ENCODE measurements at regions not wholly inside any gene's neighbourhood (a gene's known extent, or its start where the extent isn't known, plus 50 kb on each side); places are given as distances from the start of the nearest gene placed in this dataset.

- no peaks in the 10 kb centered on the region for H3K9me2 ChIP-seq (ENCODE audit: insufficient read depth, low read length)
- no peaks in the 10 kb centered on the region for H4K20me1 ChIP-seq (ENCODE audit: insufficient read depth)
- no peak overlapping the region for H3K9ac ChIP-seq (ENCODE audit: low read length)
- H3K4me3 ChIP-seq (ENCODE audit: low read length): no peak overlapping the region
- no peaks in the 10 kb centered on the region for H3K79me2 ChIP-seq (replicated peaks; ENCODE audit: insufficient read depth, low read length)
- no peaks in the 10 kb centered on the region for H3K9me3 ChIP-seq (ENCODE audit: low read length)
- H2AFZ ChIP-seq (ENCODE audit: low read depth, low read length): no peak overlapping the region
- H3K4me2 ChIP-seq (ENCODE audit: low read length): no peak overlapping the region
- no peaks in the 10 kb centered on the region for H3F3A ChIP-seq (ENCODE audit: insufficient read depth, low read length, poor library complexity, severe bottlenecking)
- H3K27ac ChIP-seq (ENCODE audit: low read length): no peak overlapping the region
- H3K27me3 ChIP-seq (ENCODE audit: insufficient read depth, low read depth, low read length): no peaks in the 10 kb centered on the region
- TF ChIP-seq EZH2 (IDR thresholded peaks at IDR 0.05; ENCODE audit: borderline replicate concordance, insufficient read depth, low read length, poor library complexity, severe bottlenecking) (no peak), RAD21 (conservative IDR thresholded peaks at IDR 0.05) (no peak), REST (IDR thresholded peaks at IDR 0.05; ENCODE audit: borderline replicate concordance) (no peak), SMC3 (conservative IDR thresholded peaks at IDR 0.05; ENCODE audit: poor library complexity) (no peak), TAF1 (IDR thresholded peaks at IDR 0.05; ENCODE audit: low read depth) (no peak), EP300 (conservative IDR thresholded peaks at IDR 0.05; ENCODE audit: poor library complexity, severe bottlenecking) (no peak), POLR2AphosphoS5 (IDR thresholded peaks at IDR 0.05) (no peak), MXI1 (conservative IDR thresholded peaks at IDR 0.05; ENCODE audit: poor library complexity, severe bottlenecking) (no peak)
- TF ChIP-seq, protein P1, sequence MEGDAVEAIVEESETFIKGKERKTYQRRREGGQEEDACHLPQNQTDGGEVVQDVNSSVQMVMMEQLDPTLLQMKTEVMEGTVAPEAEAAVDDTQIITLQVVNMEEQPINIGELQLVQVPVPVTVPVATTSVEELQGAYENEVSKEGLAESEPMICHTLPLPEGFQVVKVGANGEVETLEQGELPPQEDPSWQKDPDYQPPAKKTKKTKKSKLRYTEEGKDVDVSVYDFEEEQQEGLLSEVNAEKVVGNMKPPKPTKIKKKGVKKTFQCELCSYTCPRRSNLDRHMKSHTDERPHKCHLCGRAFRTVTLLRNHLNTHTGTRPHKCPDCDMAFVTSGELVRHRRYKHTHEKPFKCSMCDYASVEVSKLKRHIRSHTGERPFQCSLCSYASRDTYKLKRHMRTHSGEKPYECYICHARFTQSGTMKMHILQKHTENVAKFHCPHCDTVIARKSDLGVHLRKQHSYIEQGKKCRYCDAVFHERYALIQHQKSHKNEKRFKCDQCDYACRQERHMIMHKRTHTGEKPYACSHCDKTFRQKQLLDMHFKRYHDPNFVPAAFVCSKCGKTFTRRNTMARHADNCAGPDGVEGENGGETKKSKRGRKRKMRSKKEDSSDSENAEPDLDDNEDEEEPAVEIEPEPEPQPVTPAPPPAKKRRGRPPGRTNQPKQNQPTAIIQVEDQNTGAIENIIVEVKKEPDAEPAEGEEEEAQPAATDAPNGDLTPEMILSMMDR (IDR thresholded peaks at IDR 0.05; ENCODE audit: poor library complexity, severe bottlenecking): no peak
- H3K36me3 ChIP-seq (ENCODE audit: insufficient read depth, low read length): no peaks in the 10 kb centered on the region
These were observed 215.6 kb downstream of the MAP2K6 start for GRCh38 chr17:69630056-69630635.

DNA sequence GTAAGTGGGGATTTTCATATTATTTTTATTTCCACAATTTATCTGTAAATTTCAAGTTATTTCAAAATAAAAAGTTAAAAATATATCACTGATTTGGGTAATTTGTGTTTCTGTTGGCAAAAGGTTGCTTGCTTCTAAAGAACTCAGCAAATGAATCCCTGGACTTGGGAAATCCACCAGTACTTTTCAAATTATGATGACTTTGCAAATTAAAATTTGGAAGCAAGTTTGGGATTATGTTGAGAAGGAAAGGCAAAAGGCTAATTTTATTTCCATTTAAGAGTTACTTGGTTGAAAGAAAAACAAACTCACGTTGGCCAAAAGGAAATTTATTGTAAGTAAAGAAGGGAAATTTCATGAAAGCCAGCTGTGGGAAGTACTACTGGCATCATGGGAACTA lies 220.3 kb downstream of the MAP2K6 start:
- Histone ChIP-seq H3K4me2 (ENCODE audit: low read length) (no peak overlapping the region), H4K20me1 (ENCODE audit: insufficient read depth) (no peaks in the 10 kb centered on the region), H2AFZ (ENCODE audit: low read depth, low read length) (no peak overlapping the region), H3K36me3 (ENCODE audit: insufficient read depth, low read length) (no peaks in the 10 kb centered on the region), H3K79me2 (replicated peaks; ENCODE audit: insufficient read depth, low read length) (no peaks in the 10 kb centered on the region), H3K9me3 (ENCODE audit: low read length) (no peaks in the 10 kb centered on the region), H3K9ac (ENCODE audit: low read length) (no peak overlapping the region), H3F3A (ENCODE audit: insufficient read depth, low read length, poor library complexity, severe bottlenecking) (no peaks in the 10 kb centered on the region), H3K27me3 (ENCODE audit: insufficient read depth, low read depth, low read length) (no peaks in the 10 kb centered on the region), H3K9me2 (ENCODE audit: insufficient read depth, low read length) (no peaks in the 10 kb centered on the region), H3K4me3 (ENCODE audit: low read length) (no peak overlapping the region), H3K27ac (ENCODE audit: low read length) (no peak overlapping the region)
- TF ChIP-seq REST (IDR thresholded peaks at IDR 0.05; ENCODE audit: borderline replicate concordance) (no peak), TAF1 (IDR thresholded peaks at IDR 0.05; ENCODE audit: low read depth) (no peak), EP300 (conservative IDR thresholded peaks at IDR 0.05; ENCODE audit: poor library complexity, severe bottlenecking) (no peak), MXI1 (conservative IDR thresholded peaks at IDR 0.05; ENCODE audit: poor library complexity, severe bottlenecking) (no peak)
